GM21737 (cell line): ENCODE measurements at regions not wholly inside any gene's neighbourhood (a gene's known extent, or its start where the extent isn't known, plus 50 kb on each side); places are given as distances from the start of the nearest gene placed in this dataset.
"Not testable (repeated sequence)": the region's sequence is repeated elsewhere in the genome, so short reads cannot be mapped to it uniquely, and the experiment has no call there.

Experiments used
- ATAC-seq: cut with Tn5 transposase; IDR thresholded peaks from one replicate; pipeline ENCODE4 v1.9.1; 2021; ENCODE audit warnings: mild to moderate bottlenecking, moderate library complexity; ENCODE audit not compliant: unreplicated experiment

GRCh38 chr1:215028954-215029353, 53.6 kb upstream of the KCNK2 start:
- no peak for ATAC-seq

- not testable (repeated sequence) for ATAC-seq
These were observed 52.0 kb upstream of the KCNK2 start for GRCh38 chr1:215030581-215030980.

- no peak for ATAC-seq
These were observed 51.1 kb upstream of the KCNK2 start for GRCh38 chr1:215031392-215031791.
